ENCODE measurements at regions not wholly inside any gene's neighbourhood (a gene's known extent, or its start where the extent isn't known, plus 50 kb on each side); places are given as distances from the start of the nearest gene placed in this dataset.

- no peak for TF ChIP-seq ZNF324 (CRISPR knock-in tag; IDR thresholded peaks at IDR 0.05)
- no peak for TF ChIP-seq GMEB1 (CRISPR knock-in tag; IDR thresholded peaks at IDR 0.05)
- no peak for TF ChIP-seq ZNF644 (tag; IDR thresholded peaks at IDR 0.05; ENCODE audit: low read depth)
- no peak for TF ChIP-seq EP300 (IDR thresholded peaks at IDR 0.05; ENCODE audit: low read length)
- no peak for TF ChIP-seq SIN3A (IDR thresholded peaks at IDR 0.05; ENCODE audit: borderline replicate concordance in 2 of 2, control insufficient read depth in 1 of 2, low read depth in 2 of 2, low read length in 2 of 2)
- no peak for TF ChIP-seq PPARD (CRISPR knock-in tag; IDR thresholded peaks at IDR 0.05)
- TF ChIP-seq ZNF124 (CRISPR knock-in tag; IDR thresholded peaks at IDR 0.05) = no peak
- no peak for TF ChIP-seq HDGF (IDR thresholded peaks at IDR 0.05)
- TF ChIP-seq RB1 (IDR thresholded peaks at IDR 0.05; ENCODE audit: low read depth) = no peak
These were observed 693.9 kb downstream of the SATB2 start for GRCh38 chr2:198763793-198764192.
